ENCODE measurements at regions not wholly inside any gene's neighbourhood (a gene's known extent, or its start where the extent isn't known, plus 50 kb on each side); places are given as distances from the start of the nearest gene placed in this dataset.
"Not testable (repeated sequence)": the region's sequence is repeated elsewhere in the genome, so short reads cannot be mapped to it uniquely, and the experiment has no call there.

GRCh38 chr2:193868132-193868531 lies 1673.4 kb upstream of the TMEFF2 start:
- Mint-ChIP-seq H3K4me1 (no peaks in the 10 kb centered on the region), H3K9me3 (peaks cover 4% of the 10 kb centered on the region), H3K4me3 (no peak overlapping the region), H3K27me3 (no peaks in the 10 kb centered on the region), H3K36me3 (no peaks in the 10 kb centered on the region), H3K27ac (no peak overlapping the region)
- no peak for DNase-seq

- Mint-ChIP-seq H3K27ac (no peak overlapping the region), H3K4me1 (no peaks in the 10 kb centered on the region), H3K27me3 (no peaks in the 10 kb centered on the region), H3K4me3 (no peak overlapping the region), H3K9me3 (peaks cover 4% of the 10 kb centered on the region), H3K36me3 (no peaks in the 10 kb centered on the region)
- DNase-seq = no peak
These were observed 1672.7 kb upstream of the TMEFF2 start for GRCh38 chr2:193867454-193867853.

- no peaks in the 10 kb centered on the region for H3K27me3 Mint-ChIP-seq
- no peaks in the 10 kb centered on the region for H3K4me1 Mint-ChIP-seq
- H3K27ac Mint-ChIP-seq = no peak overlapping the region
- no peaks in the 10 kb centered on the region for H3K36me3 Mint-ChIP-seq
- H3K9me3 Mint-ChIP-seq = no peaks in the 10 kb centered on the region
- DNase-seq = no peak
- no peak overlapping the region for H3K4me3 Mint-ChIP-seq
These were observed 1666.8 kb upstream of the TMEFF2 start for GRCh38 chr2:193861557-193861956.

- no peak overlapping the region for H3K4me3 Mint-ChIP-seq
- no peak overlapping the region for H3K27ac Mint-ChIP-seq
- no peaks in the 10 kb centered on the region for H3K9me3 Mint-ChIP-seq
- H3K4me1 Mint-ChIP-seq = no peaks in the 10 kb centered on the region
- no peaks in the 10 kb centered on the region for H3K27me3 Mint-ChIP-seq
- no peaks in the 10 kb centered on the region for H3K36me3 Mint-ChIP-seq
- no peak for DNase-seq
These were observed 1653.3 kb upstream of the TMEFF2 start for GRCh38 chr2:193847991-193848390.

GRCh38 chr2:193847130-193847529 lies 1652.4 kb upstream of the TMEFF2 start:
- H3K27ac Mint-ChIP-seq = no peak overlapping the region

GRCh38 chr2:193845604-193846003 lies 1650.9 kb upstream of the TMEFF2 start:
- Mint-ChIP-seq H3K4me3 (no peak overlapping the region), H3K27ac (no peak overlapping the region), H3K27me3 (no peaks in the 10 kb centered on the region), H3K9me3 (no peaks in the 10 kb centered on the region), H3K36me3 (no peaks in the 10 kb centered on the region), H3K4me1 (no peaks in the 10 kb centered on the region)
- no peak for DNase-seq

More at GRCh38 chr2:193847130-193847529, 1652.4 kb upstream of the TMEFF2 start:
- no peaks in the 10 kb centered on the region for H3K4me1 Mint-ChIP-seq
- H3K9me3 Mint-ChIP-seq = no peaks in the 10 kb centered on the region
- H3K36me3 Mint-ChIP-seq = no peaks in the 10 kb centered on the region
- H3K27me3 Mint-ChIP-seq = no peaks in the 10 kb centered on the region
- H3K4me3 Mint-ChIP-seq = no peak overlapping the region
- DNase-seq = no peak

GRCh38 chr2:193843675-193844074 lies 1648.9 kb upstream of the TMEFF2 start:
- Mint-ChIP-seq H3K4me3 (no peak overlapping the region), H3K9me3 (no peaks in the 10 kb centered on the region), H3K36me3 (no peaks in the 10 kb centered on the region), H3K4me1 (no peaks in the 10 kb centered on the region), H3K27ac (no peak overlapping the region), H3K27me3 (no peaks in the 10 kb centered on the region)
- no peak for DNase-seq

GRCh38 chr2:193841384-193842150 lies 1646.8 kb upstream of the TMEFF2 start:
- DNase-seq = no peak
- Mint-ChIP-seq H3K27ac (no peak overlapping the region), H3K36me3 (no peaks in the 10 kb centered on the region), H3K4me3 (no peak overlapping the region), H3K4me1 (no peaks in the 10 kb centered on the region), H3K9me3 (no peaks in the 10 kb centered on the region), H3K27me3 (no peaks in the 10 kb centered on the region)

GRCh38 chr2:193837111-193837738 lies 1642.5 kb upstream of the TMEFF2 start:
- H3K27ac Mint-ChIP-seq = no peak overlapping the region
- no peaks in the 10 kb centered on the region for H3K36me3 Mint-ChIP-seq
- peaks cover 2% of the 10 kb centered on the region for H3K4me1 Mint-ChIP-seq
- no peaks in the 10 kb centered on the region for H3K27me3 Mint-ChIP-seq
- DNase-seq = no peak
- no peak overlapping the region for H3K4me3 Mint-ChIP-seq
- peaks cover 5% of the 10 kb centered on the region for H3K9me3 Mint-ChIP-seq

GRCh38 chr2:193836424-193837006 lies 1641.8 kb upstream of the TMEFF2 start:
- H3K4me3 Mint-ChIP-seq, H3K27ac Mint-ChIP-seq, H3K9me3 Mint-ChIP-seq, DNase-seq, H3K36me3 Mint-ChIP-seq, H3K27me3 Mint-ChIP-seq, H3K4me1 Mint-ChIP-seq: not testable (repeated sequence)

GRCh38 chr2:193833895-193834294 lies 1639.2 kb upstream of the TMEFF2 start:
- not testable (repeated sequence) for H3K27ac Mint-ChIP-seq, H3K9me3 Mint-ChIP-seq, H3K4me3 Mint-ChIP-seq, H3K36me3 Mint-ChIP-seq, H3K4me1 Mint-ChIP-seq, H3K27me3 Mint-ChIP-seq, DNase-seq

GRCh38 chr2:193824474-193824873 lies 1629.7 kb upstream of the TMEFF2 start:
- no peak for DNase-seq
- no peak overlapping the region for H3K4me3 Mint-ChIP-seq
- no peaks in the 10 kb centered on the region for H3K4me1 Mint-ChIP-seq
- H3K27ac Mint-ChIP-seq = no peak overlapping the region
- no peaks in the 10 kb centered on the region for H3K27me3 Mint-ChIP-seq
- peaks cover 5% of the 10 kb centered on the region for H3K9me3 Mint-ChIP-seq
- no peaks in the 10 kb centered on the region for H3K36me3 Mint-ChIP-seq

- DNase-seq = no peak
These were observed 1624.2 kb upstream of the TMEFF2 start for GRCh38 chr2:193818801-193819499.

GRCh38 chr2:193816008-193816407 lies 1621.3 kb upstream of the TMEFF2 start:
- no peaks in the 10 kb centered on the region for H3K27me3 Mint-ChIP-seq
- H3K36me3 Mint-ChIP-seq = no peaks in the 10 kb centered on the region
- no peak for DNase-seq
- no peak overlapping the region for H3K4me3 Mint-ChIP-seq
- no peaks in the 10 kb centered on the region for H3K4me1 Mint-ChIP-seq
- H3K9me3 Mint-ChIP-seq = no peaks in the 10 kb centered on the region
- no peak overlapping the region for H3K27ac Mint-ChIP-seq

More at GRCh38 chr2:193818801-193819499, 1624.2 kb upstream of the TMEFF2 start:
- Mint-ChIP-seq H3K4me1 (no peaks in the 10 kb centered on the region), H3K9me3 (peaks cover 5% of the 10 kb centered on the region), H3K27ac (no peak overlapping the region), H3K36me3 (no peaks in the 10 kb centered on the region), H3K4me3 (no peak overlapping the region), H3K27me3 (no peaks in the 10 kb centered on the region)

GRCh38 chr2:193810533-193810932 lies 1615.8 kb upstream of the TMEFF2 start:
- no peaks in the 10 kb centered on the region for H3K4me1 Mint-ChIP-seq
- DNase-seq = no peak
- no peaks in the 10 kb centered on the region for H3K9me3 Mint-ChIP-seq
- no peak overlapping the region for H3K4me3 Mint-ChIP-seq
- H3K36me3 Mint-ChIP-seq = no peaks in the 10 kb centered on the region
- no peaks in the 10 kb centered on the region for H3K27me3 Mint-ChIP-seq
- H3K27ac Mint-ChIP-seq = no peak overlapping the region
